ENCODE measurements at regions not wholly inside any gene's neighbourhood (a gene's known extent, or its start where the extent isn't known, plus 50 kb on each side); places are given as distances from the start of the nearest gene placed in this dataset.
"Not testable (repeated sequence)": the region's sequence is repeated elsewhere in the genome, so short reads cannot be mapped to it uniquely, and the experiment has no call there.

DNA sequence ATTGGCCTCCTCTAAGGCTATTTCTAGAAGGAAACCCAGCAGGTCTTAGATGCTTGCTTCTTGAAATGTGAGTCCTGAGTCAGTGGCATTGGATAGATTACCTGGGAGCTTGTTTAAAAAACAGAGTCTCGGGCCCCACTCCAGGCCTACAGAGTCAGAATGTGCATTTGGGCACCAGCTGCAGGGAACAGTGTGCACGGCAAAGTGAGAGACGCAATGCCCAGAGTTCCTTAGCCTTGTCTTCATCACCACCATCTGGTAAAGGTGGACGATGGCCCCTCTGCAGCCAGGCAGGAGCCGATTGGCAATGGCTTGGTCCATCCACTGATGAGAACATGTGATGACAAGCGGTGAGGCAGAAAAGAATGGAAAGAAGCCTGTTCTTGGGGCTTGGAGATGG lies 102.1 kb upstream of the TSC22D1 start:
- ATAC-seq (no peak), DNase-seq (no peak)
- H3K4me3 ChIP-seq (ENCODE audit: low read length) = no peak overlapping the region
- intact Hi-C loops (cut with DNase I) = no loop called here
- 90% methylated on average over 6 of the region's 6 CpGs for WGBS
- no peaks in the 10 kb centered on the region for H3K9me3 ChIP-seq (ENCODE audit: control insufficient read depth, low read length)
- no peak overlapping the region for H3K27ac ChIP-seq (ENCODE audit: low read length)
- H3K27me3 ChIP-seq (ENCODE audit: control insufficient read depth, insufficient read depth) = no peaks in the 10 kb centered on the region
- H3K4me1 ChIP-seq (ENCODE audit: control insufficient read depth, insufficient read depth, low read length) = peaks cover 4% of the 10 kb centered on the region

DNA sequence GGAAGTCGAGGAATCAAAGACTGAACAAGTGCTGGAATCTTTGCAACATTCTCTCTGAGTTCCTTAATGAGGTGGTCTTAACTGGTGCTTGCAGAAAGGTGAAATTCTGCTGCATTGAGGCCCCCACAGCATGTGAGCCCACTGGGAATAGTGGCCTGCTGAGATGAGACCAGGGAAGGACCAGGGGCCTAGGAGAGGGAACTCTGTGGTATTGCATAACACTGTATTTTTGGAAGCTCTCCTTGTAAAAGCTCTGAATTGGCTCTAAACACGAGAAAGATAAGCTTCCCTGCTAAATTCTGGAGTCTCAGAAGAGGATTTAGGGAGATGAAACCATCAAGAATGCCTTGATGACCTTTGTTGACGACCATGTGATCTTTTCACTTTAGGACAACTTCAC lies 100.4 kb upstream of the TSC22D1 start:
- WGBS = 58% methylated on average over 3 of the region's 3 CpGs
- no peaks in the 10 kb centered on the region for H3K9me3 ChIP-seq (ENCODE audit: control insufficient read depth, low read length)
- no peaks in the 10 kb centered on the region for H3K27me3 ChIP-seq (ENCODE audit: control insufficient read depth, insufficient read depth)
- intact Hi-C loops (cut with DNase I) = no loop called here
- peaks cover 4% of the 10 kb centered on the region for H3K4me1 ChIP-seq (ENCODE audit: control insufficient read depth, insufficient read depth, low read length)
- ATAC-seq (peak in 1 of 2 donors; percentile 68), DNase-seq (no peak)
- H3K4me3 ChIP-seq (ENCODE audit: low read length) = no peak overlapping the region
- no peak overlapping the region for H3K27ac ChIP-seq (ENCODE audit: low read length)

DNA sequence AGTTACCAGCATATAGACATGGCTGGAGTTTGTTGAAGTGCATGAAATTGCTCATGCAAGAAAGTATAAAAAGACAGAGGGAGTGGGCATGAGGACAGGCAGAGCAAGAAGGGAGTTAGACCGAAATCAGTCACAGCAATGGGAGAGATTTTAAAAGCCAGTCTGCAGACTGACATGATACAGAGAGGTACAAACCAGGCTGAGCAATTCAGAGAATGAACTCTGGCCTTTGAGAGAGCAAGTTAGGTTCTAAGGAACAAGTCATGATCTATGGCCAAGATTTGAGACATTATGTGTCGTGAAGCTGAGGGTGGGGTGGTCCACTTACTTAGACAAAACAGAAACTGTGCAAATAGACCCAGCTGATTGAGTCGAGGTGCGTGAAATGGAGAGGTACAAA lies 93.4 kb upstream of the TSC22D1 start:
- intact Hi-C loops (cut with DNase I) = no loop called here

DNA sequence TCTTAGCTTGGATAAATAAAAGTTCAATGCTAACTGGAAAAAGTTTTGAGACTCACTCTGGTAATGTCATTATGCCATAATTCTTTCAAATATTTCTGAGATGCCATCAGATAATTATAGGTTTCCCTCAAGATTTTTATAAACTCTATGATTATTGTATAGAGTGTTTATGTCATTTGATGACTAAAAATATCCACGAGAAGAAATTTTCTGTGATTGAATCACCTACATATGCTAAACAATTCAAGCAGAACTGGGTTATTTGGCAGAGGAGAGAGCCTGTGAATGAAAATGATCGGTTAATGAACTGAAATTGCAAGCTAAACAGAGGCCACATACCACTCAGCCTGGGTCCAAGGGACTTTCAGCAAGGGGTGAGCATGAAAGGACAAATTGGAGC lies 92.6 kb upstream of the TSC22D1 start:
- Histone ChIP-seq H3K4me3 (ENCODE audit: low read length) (no peak overlapping the region), H3K27ac (ENCODE audit: low read length) (no peak overlapping the region), H3K4me1 (ENCODE audit: control insufficient read depth, insufficient read depth, low read length) (no peaks in the 10 kb centered on the region), H3K9me3 (ENCODE audit: control insufficient read depth, low read length) (no peaks in the 10 kb centered on the region), H3K27me3 (ENCODE audit: control insufficient read depth, insufficient read depth) (no peaks in the 10 kb centered on the region)
- 56% methylated on average over 2 of the region's 2 CpGs for WGBS
- intact Hi-C loops (cut with DNase I) = no loop called here
- ATAC-seq = no peak
- DNase-seq = no peak

More for the DNA sequence above, 93.4 kb upstream of the TSC22D1 start:
- no peaks in the 10 kb centered on the region for H3K9me3 ChIP-seq (ENCODE audit: control insufficient read depth, low read length)
- no peaks in the 10 kb centered on the region for H3K27me3 ChIP-seq (ENCODE audit: control insufficient read depth, insufficient read depth)
- no peak overlapping the region for H3K4me3 ChIP-seq (ENCODE audit: low read length)
- WGBS = 94% methylated on average over 4 of the region's 4 CpGs
- no peaks in the 10 kb centered on the region for H3K4me1 ChIP-seq (ENCODE audit: control insufficient read depth, insufficient read depth, low read length)
- H3K27ac ChIP-seq (ENCODE audit: low read length) = no peak overlapping the region
- DNase-seq (no peak), ATAC-seq (no peak)

DNA sequence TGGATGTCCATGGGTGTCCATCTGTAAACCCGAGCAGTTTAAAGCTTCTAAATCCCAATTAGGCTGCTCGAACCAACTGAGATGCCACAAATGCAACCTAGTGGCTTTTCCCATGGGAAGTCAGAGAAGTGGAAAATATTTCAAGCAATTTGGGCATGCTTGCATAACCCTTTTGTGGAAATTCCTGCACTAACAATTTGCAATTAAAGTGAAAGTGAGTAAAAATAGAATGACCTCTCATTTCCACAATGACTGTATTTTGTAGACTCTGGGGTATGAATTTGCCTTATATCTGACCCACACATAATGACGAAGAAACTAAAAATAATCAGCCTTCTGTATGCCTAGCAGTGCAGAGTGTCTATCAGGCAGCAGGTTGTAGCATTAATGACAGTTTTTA lies 91.8 kb upstream of the TSC22D1 start:
- Histone ChIP-seq H3K27ac (ENCODE audit: low read length) (no peak overlapping the region), H3K4me1 (ENCODE audit: control insufficient read depth, insufficient read depth, low read length) (no peaks in the 10 kb centered on the region), H3K27me3 (ENCODE audit: control insufficient read depth, insufficient read depth) (no peaks in the 10 kb centered on the region), H3K4me3 (ENCODE audit: low read length) (no peak overlapping the region), H3K9me3 (ENCODE audit: control insufficient read depth, low read length) (no peaks in the 10 kb centered on the region)
- WGBS = 31% methylated on average over 3 of the region's 3 CpGs
- intact Hi-C loops (cut with DNase I) = no loop called here
- no peak for ATAC-seq
- no peak for DNase-seq

DNA sequence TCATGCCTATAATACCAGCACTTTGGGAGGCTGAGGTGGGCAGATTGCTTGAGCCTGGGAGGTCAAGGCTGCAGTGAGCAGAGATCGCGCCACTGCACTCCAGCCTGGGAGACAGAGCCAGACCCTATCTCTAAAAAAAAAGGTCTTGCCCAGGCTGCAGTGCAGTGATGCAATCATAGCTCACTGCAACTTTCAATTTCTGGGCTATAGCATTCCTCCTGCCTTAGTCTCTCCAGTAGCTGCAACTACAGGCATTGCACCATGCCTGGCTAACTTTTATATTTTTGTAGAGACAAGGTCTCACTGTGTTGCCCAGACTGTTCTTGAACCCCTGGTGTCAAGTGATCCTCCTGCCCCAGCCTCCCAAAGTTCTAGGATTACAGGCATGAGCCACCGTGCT lies 90.4 kb upstream of the TSC22D1 start:
- 91% methylated on average over 3 of the region's 3 CpGs for WGBS
- DNase-seq; H3K9me3 ChIP-seq (ENCODE audit: control insufficient read depth, low read length); H3K4me1 ChIP-seq (ENCODE audit: control insufficient read depth, insufficient read depth, low read length); H3K27me3 ChIP-seq (ENCODE audit: control insufficient read depth, insufficient read depth); H3K4me3 ChIP-seq (ENCODE audit: low read length); intact Hi-C loops (cut with DNase I); ATAC-seq; H3K27ac ChIP-seq (ENCODE audit: low read length): not testable (repeated sequence)

DNA sequence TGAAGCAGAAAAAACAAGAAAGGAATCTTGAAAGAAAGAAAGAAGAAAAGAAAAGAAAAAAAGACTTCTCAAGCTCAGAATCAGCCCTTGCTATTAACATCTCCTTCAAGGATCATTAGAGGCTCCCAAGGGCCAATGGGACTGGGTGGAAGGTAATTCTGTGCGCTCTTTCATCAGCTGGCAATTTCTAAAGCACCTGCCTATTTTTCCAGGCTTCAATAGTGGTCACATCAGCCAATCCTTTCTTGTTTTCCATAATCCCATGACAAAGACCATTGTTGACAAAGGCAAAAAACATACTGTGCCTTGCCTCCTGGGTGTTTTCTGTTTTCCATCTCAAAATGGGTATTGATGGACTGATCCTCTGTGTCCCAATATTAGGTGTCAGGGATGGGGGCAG lies 88.2 kb upstream of the TSC22D1 start:
- intact Hi-C loops (cut with DNase I) = no loop called here
- DNase-seq (no peak), ATAC-seq (no peak)
- no peak overlapping the region for H3K27ac ChIP-seq (ENCODE audit: low read length)
- H3K4me3 ChIP-seq (ENCODE audit: low read length) = no peak overlapping the region
- H3K9me3 ChIP-seq (ENCODE audit: control insufficient read depth, low read length) = no peaks in the 10 kb centered on the region
- H3K4me1 ChIP-seq (ENCODE audit: control insufficient read depth, insufficient read depth, low read length) = no peaks in the 10 kb centered on the region
- no peaks in the 10 kb centered on the region for H3K27me3 ChIP-seq (ENCODE audit: control insufficient read depth, insufficient read depth)
- 98% methylated on average over 1 of the region's 1 CpG for WGBS

DNA sequence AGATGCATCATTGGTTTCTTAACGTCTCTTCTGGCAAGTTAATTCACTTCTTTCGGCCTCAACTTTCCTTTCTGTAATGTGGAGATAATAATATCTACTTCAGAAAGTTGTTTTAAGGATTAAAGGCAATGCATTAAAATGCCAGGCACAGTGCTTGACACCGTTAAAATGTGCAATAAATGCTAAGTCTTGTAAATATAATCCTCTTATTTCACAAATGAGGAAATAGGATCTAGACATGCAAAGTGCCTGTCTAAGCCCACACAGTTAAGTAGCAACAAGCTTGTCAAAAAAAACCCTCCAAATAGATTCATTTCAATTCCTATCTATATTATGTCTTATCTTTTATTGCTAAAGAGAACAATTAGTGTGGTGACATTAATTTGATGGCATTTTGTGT lies 86.4 kb upstream of the TSC22D1 start:
- Histone ChIP-seq H3K4me3 (ENCODE audit: low read length) (no peak overlapping the region), H3K27ac (ENCODE audit: low read length) (no peak overlapping the region), H3K27me3 (ENCODE audit: control insufficient read depth, insufficient read depth) (no peaks in the 10 kb centered on the region), H3K4me1 (ENCODE audit: control insufficient read depth, insufficient read depth, low read length) (no peaks in the 10 kb centered on the region), H3K9me3 (ENCODE audit: control insufficient read depth, low read length) (no peaks in the 10 kb centered on the region)
- ATAC-seq (no peak), DNase-seq (no peak)
- intact Hi-C loops (cut with DNase I) = no loop called here
- WGBS = 83% methylated on average over 3 of the region's 3 CpGs

DNA sequence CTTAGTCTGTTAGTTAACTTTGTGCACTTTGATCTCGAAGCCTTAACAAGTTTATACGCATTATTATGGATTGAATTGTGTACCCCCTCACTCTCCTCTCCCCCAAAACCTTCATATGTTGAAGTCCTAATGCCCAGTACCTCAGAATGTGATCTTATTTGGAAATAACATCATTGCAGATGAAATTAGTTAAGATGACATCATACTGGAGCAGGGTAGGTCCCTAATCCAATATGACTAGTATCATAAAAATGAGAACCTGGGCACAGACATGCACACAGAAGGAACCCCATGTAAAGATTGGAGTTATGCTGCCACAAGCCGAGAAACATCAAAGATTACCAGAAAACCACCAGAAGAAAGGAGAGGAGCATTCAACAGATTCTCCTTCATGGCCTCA lies 85.8 kb upstream of the TSC22D1 start:
- intact Hi-C loops (cut with DNase I) = no loop called here
- DNase-seq = no peak
- no peak overlapping the region for H3K4me3 ChIP-seq (ENCODE audit: low read length)
- H3K9me3 ChIP-seq (ENCODE audit: control insufficient read depth, low read length) = no peaks in the 10 kb centered on the region
- no peak for ATAC-seq
- H3K27ac ChIP-seq (ENCODE audit: low read length) = no peak overlapping the region
- 88% methylated on average over 3 of the region's 3 CpGs for WGBS
- H3K27me3 ChIP-seq (ENCODE audit: control insufficient read depth, insufficient read depth) = no peaks in the 10 kb centered on the region
- H3K4me1 ChIP-seq (ENCODE audit: control insufficient read depth, insufficient read depth, low read length) = no peaks in the 10 kb centered on the region

DNA sequence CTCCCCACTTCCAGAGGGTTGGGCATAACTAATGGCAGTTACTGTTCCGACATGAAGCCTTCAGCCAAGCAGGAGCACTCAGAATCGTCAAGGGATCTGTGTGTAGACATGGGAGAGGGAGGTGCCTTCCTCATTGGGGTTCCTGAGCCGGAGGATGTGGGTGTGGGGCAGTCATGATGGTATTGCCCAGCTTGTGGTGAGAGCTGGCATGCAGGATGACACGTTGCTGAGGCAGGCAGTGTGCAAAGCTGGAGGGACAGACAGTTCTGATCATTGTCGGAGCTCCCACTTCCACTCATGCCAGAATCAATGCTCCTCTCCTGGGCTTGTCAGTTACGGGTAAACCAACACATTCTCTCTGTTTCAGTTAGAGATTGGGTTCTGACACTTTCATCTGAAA lies 83.9 kb upstream of the TSC22D1 start:
- no peaks in the 10 kb centered on the region for H3K9me3 ChIP-seq (ENCODE audit: control insufficient read depth, low read length)
- no peaks in the 10 kb centered on the region for H3K4me1 ChIP-seq (ENCODE audit: control insufficient read depth, insufficient read depth, low read length)
- WGBS = 64% methylated on average over 6 of the region's 6 CpGs
- intact Hi-C loops (cut with DNase I) = no loop called here
- no peak overlapping the region for H3K4me3 ChIP-seq (ENCODE audit: low read length)
- ATAC-seq = peak; percentile 26 to 82
- no peak overlapping the region for H3K27ac ChIP-seq (ENCODE audit: low read length)
- H3K27me3 ChIP-seq (ENCODE audit: control insufficient read depth, insufficient read depth) = no peaks in the 10 kb centered on the region
- DNase-seq = no peak

DNA sequence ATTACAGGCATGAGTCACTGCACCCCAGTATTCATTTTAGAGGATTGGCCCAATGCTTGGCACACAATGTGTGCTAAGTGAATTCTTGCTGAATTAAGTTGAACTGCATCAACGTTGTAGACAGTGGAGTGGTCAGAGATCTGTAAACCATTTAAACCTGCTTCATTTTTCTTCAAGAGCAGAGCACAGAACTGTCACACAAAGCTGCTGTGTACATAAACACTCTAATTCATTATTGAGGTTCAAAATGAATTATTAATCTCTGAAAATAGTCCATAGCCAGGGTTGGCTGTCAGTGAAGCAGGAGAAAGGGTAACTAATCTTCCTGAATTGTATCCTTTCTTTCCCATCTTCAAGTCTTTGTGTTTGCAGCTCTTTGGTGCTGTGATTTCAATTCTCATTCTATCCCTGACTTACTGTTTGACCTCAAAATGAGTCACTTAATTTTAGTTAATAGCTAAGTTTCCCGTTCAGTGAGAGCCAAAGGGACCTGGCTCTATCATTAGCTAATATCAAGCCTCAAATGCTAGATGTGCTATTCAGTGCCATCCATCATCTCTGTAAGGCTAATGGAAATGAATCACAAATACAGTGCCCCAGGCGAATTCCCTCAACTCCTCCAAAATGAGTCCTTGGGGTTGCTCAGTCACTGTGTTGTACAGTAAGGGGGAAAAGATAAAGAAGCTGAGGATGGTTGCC lies 77.0 kb upstream of the TSC22D1 start:
- DNase-seq (no peak), ATAC-seq (no peak)
- H3K4me1 ChIP-seq (ENCODE audit: control insufficient read depth, insufficient read depth, low read length) = no peaks in the 10 kb centered on the region
- no peak overlapping the region for H3K4me3 ChIP-seq (ENCODE audit: low read length)
- H3K9me3 ChIP-seq (ENCODE audit: control insufficient read depth, low read length) = no peaks in the 10 kb centered on the region
- no peaks in the 10 kb centered on the region for H3K27me3 ChIP-seq (ENCODE audit: control insufficient read depth, insufficient read depth)
- 69% methylated on average over 3 of the region's 3 CpGs for WGBS
- intact Hi-C loops (cut with DNase I) = no loop called here
- H3K27ac ChIP-seq (ENCODE audit: low read length) = no peak overlapping the region

DNA sequence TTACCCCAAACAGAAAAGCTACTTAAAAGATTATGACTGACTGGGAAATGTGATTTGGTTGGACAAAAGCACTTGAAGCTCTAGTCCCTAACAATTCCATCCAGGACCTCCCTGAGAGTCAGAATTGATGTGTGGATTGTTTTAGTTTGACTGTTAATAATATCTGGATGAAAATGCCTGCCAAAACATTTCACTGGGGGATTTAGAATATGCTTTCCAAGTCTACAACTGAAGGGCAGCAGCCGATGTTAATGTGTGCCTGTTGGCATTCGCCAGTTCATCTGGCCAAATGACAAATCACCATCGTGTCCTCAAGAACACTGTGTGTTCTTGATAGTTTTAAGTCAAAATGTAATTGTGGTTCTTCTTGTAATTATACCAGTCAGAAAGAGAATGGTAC lies 76.0 kb upstream of the TSC22D1 start:
- 35% methylated on average over 3 of the region's 3 CpGs for WGBS
- H3K27ac ChIP-seq (ENCODE audit: low read length) = no peak overlapping the region
- H3K9me3 ChIP-seq (ENCODE audit: control insufficient read depth, low read length) = no peaks in the 10 kb centered on the region
- ATAC-seq (peak in 1 of 2 donors; percentile 72), DNase-seq (peak in 1 of 3 donors; percentile 77)
- H3K4me3 ChIP-seq (ENCODE audit: low read length) = no peak overlapping the region
- H3K4me1 ChIP-seq (ENCODE audit: control insufficient read depth, insufficient read depth, low read length) = no peaks in the 10 kb centered on the region
- intact Hi-C loops (cut with DNase I) = no loop called here
- H3K27me3 ChIP-seq (ENCODE audit: control insufficient read depth, insufficient read depth) = no peaks in the 10 kb centered on the region
